GM21360 (cell line): ENCODE measurements at regions not wholly inside any gene's neighbourhood (a gene's known extent, or its start where the extent isn't known, plus 50 kb on each side); places are given as distances from the start of the nearest gene placed in this dataset.
"Not testable (repeated sequence)": the region's sequence is repeated elsewhere in the genome, so short reads cannot be mapped to it uniquely, and the experiment has no call there.

ENCODE experiments used
- ATAC-seq: cut with Tn5 transposase; IDR thresholded peaks from one replicate; pipeline ENCODE4 v1.9.1; 2021; ENCODE audit warnings: mild to moderate bottlenecking, moderate library complexity; ENCODE audit not compliant: unreplicated experiment

DNA sequence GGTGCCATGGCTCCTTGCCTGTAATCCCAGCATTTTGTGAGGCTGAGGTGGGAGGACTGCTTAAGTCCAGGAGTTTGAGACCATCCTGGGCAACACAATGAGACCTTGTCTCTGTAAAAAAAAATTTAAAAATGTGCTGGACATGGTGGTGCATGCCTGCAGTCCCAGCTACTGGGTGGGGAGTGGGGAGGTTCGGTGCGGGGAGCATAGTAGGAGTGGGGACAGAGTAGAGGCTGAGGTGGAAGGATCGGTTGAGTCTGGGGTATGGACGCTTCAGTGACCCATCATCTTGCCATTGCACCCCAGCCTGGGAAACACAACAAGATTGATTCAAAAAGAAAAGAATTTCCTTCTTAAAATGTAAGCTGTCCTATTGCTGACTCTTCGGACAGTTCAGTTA, 1490.0 kb upstream of the GBE1 start:
- no peak for ATAC-seq

DNA sequence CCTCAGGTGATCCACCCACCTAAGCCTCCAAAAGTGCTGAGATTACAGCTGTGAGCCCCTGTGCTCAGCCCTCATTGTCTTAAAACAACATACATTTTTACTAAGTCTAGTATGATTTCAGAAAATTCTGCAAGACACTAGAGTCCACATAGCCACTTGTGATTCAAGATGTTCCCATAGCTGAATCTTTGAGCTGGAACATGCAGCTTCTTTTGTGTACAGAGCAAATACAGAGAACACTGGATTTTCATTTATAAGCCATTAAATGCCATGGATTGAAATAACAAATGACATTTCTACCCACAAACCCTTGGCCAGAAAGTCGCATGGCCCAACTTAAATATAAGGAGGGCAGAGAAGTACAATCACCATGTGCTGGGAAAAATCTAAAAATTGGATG, 1489.2 kb upstream of the GBE1 start:
- no peak for ATAC-seq

DNA sequence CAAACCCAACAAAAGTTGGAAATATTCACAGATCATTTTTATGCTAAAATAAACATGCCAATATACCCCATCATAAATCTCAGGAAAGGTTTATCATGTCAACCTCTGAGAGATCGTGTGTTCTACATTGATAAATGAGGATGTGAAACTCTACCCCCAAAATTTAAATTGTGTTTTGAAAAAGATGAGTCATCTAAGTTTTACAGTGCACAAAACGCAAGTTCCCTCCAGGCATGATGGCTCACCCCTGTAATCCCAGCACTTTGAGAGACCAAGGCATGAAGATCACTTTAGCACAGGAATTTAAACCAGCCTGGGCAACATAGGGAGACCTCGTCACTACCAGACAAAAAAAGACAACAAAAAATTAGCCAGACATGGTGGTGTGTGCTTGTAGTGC, 1487.0 kb upstream of the GBE1 start:
- no peak for ATAC-seq

DNA sequence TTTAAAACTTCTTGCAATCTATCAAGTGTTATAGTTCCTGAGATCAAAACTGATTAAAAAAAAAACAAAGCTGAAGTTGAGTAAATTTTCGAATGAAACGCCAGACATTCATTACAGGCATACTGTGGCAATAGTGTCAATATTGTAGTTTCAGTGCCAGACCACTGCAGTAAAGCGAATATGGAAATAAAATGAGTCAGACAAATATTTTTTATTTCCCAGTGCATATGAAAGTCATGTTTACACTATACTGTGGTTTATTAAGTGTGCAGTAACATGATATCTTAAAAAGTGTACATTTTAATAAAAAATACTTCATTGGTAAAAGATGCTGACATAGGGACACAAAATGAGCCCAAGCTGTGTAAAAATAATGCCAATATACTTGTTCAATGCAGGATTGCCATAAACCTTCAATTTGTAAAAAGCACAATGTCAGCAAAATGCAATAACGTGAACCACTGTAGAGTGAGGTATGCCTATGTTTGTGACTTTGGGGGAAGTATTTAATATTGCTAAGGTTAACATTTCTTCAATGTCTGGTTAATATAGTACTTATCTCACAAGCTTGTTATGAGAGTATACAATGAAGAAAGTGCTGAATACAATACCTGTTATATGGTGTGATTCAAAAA, 1473.9 kb upstream of the GBE1 start:
- no peak for ATAC-seq

DNA sequence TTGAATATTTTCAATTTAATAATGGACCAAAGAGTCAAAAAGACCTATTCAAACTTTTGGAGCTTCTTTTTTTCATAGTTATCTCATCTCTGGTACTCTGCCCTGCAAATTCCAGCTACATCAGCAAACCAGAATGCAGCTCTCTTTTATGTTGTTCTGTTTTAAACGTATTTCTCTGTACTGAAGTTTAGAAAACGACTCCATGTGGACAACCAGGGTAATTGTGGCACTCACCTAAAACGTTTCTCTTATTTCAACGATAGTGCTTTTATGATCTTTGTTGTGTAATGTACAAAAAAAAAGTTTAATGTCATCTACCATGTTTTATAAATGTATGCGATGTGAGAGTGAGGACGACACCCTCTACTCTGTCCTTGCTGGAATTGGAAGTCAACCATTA, 1472.3 kb upstream of the GBE1 start:
- ATAC-seq, result no peak

DNA sequence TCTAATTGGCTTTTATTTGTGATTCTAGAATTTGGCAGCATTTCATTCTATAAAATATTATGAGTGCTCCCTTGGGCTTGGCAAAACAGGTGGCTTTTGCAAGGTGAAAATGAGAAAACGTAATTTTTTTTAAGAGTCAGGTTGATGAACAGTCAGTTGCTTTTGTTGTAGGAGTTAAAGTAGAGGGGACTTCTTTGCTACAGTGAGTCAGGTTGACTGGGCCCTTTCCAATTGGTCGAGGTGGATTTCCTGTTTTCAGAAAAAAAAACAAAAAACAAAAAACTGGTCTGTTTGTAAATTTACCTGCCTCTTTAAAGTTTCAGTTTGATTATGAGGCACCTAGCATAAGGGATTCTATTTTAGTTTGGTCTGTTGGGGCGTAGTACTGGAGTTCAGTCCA, 1469.4 kb upstream of the GBE1 start:
- no peak for ATAC-seq

DNA sequence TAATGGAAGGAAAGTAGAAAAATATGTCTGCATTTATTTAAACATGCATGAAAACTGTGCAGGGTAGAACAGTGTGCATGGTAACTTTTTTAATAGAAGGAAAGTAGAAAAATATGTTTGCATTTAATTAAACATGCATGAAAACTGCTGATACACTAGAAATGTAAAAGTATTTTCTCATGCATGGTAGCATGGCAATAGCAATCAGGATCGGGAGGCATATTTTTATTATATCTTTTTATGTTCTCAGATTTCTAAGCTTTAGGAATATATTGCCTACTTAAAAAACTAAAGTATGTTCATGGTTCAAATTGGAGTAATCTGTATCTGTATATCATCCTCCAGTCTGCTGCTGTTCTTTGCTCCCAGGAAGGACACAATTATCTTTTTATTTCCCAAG, 1468.9 kb upstream of the GBE1 start:
- no peak for ATAC-seq

DNA sequence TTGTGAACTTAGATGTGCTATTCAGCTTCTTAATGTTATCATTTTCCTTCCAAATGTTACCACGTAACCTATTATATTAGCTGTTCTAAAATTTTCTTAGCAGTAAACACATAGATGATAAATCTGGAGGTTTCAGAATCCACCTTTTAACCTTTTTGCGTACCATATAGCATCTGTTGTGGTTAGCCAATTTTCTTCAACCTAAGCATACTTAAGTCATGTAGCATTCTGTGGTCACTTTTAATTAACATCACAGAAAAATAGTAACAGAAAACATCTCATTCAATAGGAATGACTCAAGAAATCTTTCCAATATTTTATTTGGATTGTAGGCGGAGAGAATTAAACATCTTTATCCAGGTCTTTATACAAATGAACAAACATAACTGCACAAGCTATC, 1465.3 kb upstream of the GBE1 start:
- no peak for ATAC-seq

DNA sequence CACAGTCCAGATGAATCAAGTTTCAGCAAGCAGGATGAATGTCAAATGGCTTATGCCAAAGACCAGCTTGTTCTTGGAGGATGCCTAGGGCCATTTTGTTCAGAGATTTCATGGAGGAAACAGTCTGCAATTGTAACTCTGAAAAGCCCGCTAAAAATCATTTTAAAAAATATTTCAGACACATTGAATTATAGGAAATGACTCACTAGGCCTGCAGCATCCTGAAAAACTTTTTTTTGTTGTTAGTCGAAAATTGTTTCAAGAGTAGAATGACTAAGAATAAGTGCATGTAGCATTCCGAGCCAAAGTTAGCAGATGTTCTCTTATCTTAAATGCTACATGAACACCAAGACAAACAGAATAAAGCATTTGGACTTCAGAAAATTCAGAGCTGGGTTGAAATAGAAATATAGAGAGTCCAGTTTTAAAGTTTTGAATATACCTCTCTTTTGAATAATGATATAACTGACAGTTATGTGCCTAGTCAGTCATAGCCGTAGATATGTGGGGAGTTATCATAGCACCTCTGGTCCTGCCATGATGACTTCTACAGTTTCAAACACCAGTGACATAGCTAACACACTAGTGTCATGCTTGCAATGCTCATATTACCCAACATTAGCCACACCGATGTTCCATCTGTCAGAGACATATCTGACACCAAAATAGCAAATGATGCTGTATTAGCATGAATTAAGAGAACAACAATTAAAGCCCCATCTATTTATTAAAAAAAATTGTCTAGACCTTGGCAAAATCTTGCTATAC, 1462.8 kb upstream of the GBE1 start:
- ATAC-seq, result no peak

DNA sequence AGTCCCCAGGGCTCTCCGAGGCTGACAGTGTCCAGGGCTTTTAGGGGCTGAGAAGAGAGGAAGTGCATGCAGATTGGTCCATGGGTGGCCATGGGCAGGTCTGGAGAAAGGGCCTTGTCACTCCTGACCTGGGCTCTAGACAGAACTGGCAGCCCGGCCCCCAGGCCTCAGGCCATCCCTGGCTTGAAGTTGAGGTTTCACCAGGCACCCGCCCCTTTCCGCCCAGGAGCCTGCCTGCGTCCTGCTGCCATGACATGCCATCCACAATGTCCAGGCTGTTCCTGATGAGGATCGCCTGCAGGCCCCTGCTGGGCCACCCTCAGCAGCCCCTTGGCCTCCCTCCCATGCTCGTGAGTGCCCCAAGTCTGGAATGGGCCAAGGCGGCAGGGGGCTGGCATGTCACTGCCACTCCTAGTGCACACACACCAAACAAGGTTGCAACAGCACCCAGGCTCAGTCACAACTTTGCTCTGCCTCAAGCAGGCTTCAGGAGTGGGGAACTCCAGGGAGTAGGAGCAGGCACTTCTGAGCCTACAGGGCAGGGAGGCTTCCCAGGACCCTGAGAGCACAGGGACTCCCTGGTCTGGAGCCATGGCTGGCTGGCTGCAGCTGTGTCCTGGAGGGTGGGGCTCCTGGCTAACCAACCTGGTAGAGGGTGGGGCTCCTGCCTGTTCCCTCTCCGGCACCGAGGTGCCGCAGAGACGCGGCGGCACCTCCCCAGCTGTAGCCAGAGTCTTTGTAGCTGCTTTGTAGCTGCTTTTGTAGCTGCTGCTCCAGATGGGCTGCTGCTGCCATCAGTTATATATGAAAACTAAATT, 1457.1 kb upstream of the GBE1 start:
- no peak for ATAC-seq

DNA sequence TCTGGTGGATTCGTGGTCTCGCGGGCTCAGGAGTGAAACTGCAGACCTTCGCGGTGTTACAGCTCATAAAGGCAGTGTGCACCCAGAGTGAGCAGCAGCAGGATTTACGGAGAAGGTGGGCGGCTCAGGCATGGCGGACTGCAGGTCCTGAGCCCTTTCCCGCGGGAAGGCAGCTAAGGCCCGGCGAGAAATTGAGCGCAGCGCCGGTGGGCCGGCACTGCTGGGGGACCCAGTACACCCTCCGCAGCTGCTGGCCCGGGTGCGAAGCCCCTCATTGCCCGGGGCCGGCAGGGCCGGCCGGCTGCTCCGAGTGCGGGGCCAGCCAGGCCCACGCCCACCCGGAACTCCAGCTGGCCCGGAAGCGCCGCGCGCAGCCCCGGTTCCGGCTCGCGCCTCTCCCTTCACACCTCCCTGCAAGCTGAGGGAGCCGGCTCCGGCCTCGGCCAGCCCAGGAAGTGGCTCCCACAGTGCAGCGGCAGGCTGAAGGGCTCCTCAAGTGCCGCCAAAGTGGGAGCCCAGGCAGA, 1456.2 kb upstream of the GBE1 start:
- not testable (repeated sequence) for ATAC-seq

DNA sequence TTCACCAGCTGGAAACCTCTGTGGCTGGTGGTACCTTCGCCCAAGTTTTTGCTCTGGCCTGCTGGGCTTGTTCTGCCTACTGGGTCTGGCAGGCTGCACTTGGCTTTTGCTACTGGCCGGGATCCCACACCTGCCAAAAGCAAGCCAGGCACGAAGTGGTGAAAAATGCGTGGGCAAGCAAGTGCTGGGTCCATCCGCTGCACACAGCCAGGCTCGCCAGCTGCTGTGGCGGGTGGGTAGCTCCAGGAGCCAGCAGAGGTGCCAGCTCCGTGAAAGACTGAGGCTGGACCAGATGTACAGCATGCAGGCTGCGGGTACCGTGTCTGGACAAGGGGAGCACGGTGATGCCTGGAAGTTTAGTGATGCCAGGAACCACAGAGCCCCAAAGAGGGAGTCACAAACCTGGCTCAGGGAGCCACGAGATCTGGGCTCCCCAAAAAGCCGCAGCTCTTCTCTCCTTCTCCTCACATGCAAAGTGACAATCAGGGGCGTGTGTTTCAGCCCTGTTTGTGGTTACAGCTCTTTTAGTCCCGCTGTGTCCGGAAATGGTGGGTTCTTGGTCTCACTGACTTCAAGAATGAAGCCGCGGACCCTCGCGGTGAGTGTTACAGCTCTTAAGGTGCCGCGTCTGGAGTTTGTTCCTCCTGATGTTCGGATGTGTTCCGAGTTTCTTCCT, 1455.6 kb upstream of the GBE1 start:
- no peak for ATAC-seq

DNA sequence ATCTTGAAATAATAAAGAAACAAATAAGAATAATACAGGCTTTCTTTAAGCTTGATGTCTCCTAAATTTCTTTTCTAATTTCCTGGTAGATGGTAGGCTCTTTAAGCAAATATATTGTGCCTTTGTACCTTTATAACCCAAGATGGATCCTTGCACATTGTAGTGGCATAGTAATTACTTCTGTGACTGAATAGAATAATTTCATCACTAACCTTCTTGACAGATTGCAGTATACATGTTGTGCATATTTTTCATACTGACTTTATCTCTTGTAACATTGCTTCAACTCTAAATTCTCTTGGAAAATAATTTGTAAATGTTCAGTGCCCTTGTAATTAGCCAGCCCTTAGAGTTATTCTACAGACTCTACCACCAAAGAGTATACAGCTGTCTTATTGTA, 1433.8 kb upstream of the GBE1 start:
- ATAC-seq, result no peak

DNA sequence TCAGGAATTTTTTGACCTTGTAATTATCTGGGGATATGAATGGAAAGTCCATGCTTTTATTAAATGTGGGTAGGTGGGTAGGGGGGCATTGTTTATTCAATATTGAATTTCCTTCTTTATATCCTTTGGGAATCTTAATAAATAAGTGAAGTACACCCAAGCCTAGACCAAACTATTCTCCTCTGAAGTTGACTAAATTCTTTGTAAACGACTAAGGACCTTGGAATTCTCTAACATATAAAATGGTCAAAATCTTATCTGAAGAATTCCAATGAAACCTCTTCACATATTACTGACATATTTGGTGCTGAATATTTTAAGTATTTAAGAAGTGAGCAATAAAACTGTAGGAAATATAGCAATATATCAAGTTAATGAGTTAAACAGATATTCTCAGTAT, 1432.1 kb upstream of the GBE1 start:
- ATAC-seq, result no peak

DNA sequence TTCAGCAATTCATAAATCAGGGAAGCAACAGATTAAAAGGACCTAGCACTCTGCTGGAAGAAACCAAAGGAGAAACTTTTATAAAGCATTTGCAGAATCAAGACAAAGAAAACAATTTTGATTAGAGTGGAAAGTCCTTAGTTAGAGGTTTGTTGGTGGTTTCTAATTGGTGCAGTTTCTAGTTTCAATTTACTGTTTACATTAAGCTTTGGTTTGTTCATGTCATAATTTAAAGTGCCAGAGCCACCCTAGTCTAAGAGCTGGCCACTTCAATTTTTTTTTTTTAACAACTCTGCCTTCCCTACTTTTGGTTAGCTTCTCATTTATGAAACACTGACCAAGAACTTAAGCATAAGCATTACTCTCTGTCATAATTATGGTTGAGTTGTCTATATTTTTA, 1428.2 kb upstream of the GBE1 start:
- no peak for ATAC-seq

DNA sequence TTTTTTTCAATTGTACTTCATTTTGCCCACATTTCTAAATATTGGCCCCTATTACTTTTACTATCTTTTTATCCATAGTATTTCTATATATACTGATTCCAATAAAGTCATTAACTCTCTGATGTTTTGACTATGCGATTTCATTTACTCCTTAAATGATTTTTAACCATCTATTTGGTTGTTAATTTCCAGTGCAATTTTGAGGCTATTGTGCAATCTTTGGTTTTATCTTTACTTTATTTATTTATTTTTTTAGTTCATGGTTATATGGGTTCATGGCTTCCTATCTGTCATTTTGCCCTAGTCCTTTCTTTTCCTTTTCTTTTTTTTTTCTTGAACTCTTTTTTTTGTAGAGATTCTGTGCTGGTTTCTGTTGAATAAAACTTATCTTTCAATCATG, 1408.0 kb upstream of the GBE1 start:
- no peak for ATAC-seq

DNA sequence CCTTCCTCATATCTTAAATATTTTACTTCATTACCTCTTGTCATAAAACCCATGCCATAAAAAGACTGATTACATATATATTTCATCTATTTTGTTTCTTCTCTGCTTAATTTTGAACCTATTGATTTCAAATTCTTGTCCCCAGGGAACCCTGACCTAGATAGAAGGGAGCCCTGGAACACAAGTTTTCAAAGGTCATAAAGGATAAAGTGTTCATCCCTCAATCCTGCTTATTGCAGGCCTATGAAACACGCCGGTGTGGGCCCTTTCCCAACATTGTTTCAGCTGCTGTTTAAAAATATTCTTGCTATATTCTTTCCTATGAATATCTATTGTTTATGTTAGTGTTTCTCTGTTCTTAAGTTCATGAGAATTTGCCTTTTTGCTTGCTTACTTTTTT, 1389.5 kb upstream of the GBE1 start:
- no peak for ATAC-seq

DNA sequence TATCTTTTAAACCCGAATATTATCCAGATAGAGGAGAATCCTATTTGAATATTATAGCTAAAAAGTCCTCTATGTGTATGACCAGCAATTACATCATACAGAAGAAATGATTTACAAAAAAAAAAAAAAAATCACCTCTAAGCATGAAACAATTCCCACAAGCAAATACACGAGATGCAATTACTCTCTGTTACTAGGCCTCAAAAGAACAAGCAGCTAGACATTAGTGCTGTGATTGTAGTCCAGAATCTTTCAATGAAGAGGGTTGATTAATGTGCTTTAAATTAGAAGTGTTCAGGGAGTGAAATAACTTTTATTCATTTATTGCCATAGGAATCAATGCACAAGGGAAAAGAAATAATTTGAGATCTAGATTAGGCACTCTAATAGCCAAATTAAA, 1379.5 kb upstream of the GBE1 start:
- ATAC-seq, result no peak

DNA sequence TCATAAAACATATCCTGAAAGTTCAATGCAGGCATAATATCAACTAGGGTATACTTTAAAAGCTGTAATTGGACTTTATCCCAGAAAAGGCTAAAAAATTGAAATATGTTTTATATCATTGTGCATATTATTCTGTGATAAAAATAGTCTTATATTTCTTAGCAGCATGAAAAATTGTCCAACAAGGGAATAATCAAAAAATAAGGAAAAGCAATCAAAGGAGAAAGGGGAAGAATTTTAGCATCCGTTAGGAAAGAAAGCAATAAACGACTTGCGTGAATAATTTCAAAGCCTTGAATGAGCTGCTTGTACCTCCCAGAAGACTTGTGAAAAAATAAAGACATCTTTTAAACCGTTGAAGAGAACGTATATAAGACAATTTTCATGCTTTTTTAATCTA, 1369.8 kb upstream of the GBE1 start:
- ATAC-seq, result no peak

DNA sequence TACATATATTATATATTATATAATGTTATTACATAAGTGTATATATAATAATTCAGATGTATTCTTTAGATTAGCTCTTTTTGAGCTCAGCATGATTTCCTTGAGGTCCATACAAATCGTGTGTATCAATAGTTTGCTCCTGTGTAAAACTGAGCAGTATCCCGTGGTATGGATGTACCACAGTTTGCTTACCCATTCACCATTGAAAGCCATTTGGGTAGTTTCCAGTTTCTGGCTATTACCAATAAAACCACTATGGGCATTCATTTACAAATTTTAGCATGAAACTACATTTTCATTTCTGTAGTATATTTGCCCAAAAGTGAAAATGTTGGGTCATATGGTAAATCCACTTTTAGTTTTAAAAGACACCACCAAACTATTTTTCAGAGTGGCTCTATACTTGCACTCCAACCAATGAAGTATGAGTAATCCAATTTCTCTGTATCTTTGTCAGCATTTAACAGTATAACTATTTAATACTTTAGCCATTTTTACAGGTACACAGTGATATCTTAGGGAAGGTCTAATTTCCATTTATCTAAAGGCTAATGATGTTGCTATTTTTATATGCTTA, 1361.4 kb upstream of the GBE1 start:
- ATAC-seq, result no peak

DNA sequence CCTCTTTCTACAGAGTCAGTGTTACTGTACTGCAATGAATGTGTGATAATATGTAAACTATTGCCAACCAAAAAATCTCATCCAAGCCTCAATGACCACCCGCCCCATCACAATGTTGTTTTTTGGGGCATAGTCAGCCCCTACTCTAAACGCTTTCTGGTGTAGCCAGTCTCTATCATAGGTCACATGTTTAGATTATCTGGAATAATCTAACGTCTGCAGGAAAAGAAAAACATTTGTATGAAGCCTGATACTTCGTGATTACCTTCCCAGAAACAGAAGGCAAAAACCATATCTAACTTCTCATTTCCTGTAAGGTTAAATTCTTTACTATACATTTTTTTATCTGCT, 1331.8 kb upstream of the GBE1 start:
- no peak for ATAC-seq
